ENCODE measurements at regions not wholly inside any gene's neighbourhood (a gene's known extent, or its start where the extent isn't known, plus 50 kb on each side); places are given as distances from the start of the nearest gene placed in this dataset.

DNA sequence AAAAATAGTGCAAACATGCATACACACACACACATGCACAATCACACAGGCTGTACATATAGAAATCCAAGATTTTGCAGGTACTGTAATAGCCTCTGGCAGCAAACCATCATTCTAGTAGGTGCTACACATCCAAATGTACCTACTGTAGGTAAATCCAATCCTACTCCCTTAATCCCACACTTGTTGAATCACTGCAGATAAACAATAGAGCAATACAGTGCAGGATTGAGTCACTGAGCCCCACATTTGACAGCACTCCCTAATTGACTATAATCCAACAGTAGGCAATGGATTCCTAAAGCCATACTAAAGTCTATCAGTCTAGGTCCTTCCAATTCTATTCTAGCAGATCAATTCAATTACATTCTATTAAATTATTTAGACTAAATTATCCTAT lies 1640.5 kb upstream of the CDH9 start:
- Histone ChIP-seq H2BK12ac (ENCODE audit: insufficient read length, low read depth, low read length) (no peak overlapping the region), H4K5ac (ENCODE audit: insufficient read length, low read depth, low read length) (no peak overlapping the region), H3K79me2 (ENCODE audit: insufficient read depth, low read length) (no peaks in the 10 kb centered on the region), H3K27ac (ENCODE audit: insufficient read length, low read depth, low read length) (no peak overlapping the region), H3K14ac (ENCODE audit: insufficient read depth, low read length) (no peak overlapping the region), H4K20me1 (ENCODE audit: control insufficient read depth, insufficient read depth, insufficient read length) (no peaks in the 10 kb centered on the region), H3T11ph (ENCODE audit: low read length) (no peak overlapping the region), H3K4ac (ENCODE audit: low read depth, low read length) (no peak overlapping the region), H3K18ac (ENCODE audit: insufficient read length, low read depth, low read length) (no peak overlapping the region), H2BK120ac (ENCODE audit: low read depth, low read length, poor library complexity, severe bottlenecking) (no peak overlapping the region), H2BK15ac (ENCODE audit: low read depth, low read length) (no peak overlapping the region), H3K27me3 (ENCODE audit: insufficient read depth, low read length) (no peaks in the 10 kb centered on the region), H3K4me1 (ENCODE audit: insufficient read depth, low read length) (no peaks in the 10 kb centered on the region), H3K56ac (ENCODE audit: insufficient read length, low read depth, low read length) (no peak overlapping the region), H4K8ac (replicated peaks; ENCODE audit: insufficient read length, low read depth, low read length) (no peak overlapping the region), H3K23ac (ENCODE audit: insufficient read length, low read depth, low read length) (no peak overlapping the region), H2BK5ac (ENCODE audit: insufficient read length, low read length) (no peak overlapping the region), H3K4me2 (ENCODE audit: insufficient read depth, insufficient read length, low read length) (no peak overlapping the region), H2AFZ (ENCODE audit: low read length) (no peak overlapping the region), H2BK20ac (ENCODE audit: low read depth, low read length, poor library complexity, severe bottlenecking) (no peak overlapping the region), H3K23me2 (ENCODE audit: insufficient read length, low read depth, low read length, poor library complexity, severe bottlenecking) (no peaks in the 10 kb centered on the region), H3K9ac (ENCODE audit: extremely low read depth, insufficient read length, low read length) (no peak overlapping the region), H3K79me1 (ENCODE audit: insufficient read depth, low read depth, low read length, poor library complexity, severe bottlenecking) (no peaks in the 10 kb centered on the region), H3K9me3 (ENCODE audit: control insufficient read depth, low read depth, low read length) (no peaks in the 10 kb centered on the region), H4K91ac (ENCODE audit: insufficient read length, low read depth, low read length) (no peak overlapping the region), H2AK5ac (ENCODE audit: insufficient read length, low read length) (no peak overlapping the region)
- TF ChIP-seq CTCF (conservative IDR thresholded peaks at IDR 0.05), result no peak
- peaks cover 2 to 10% (median 6%) of the 10 kb centered on the region in 3 experiments; a peak in 5 of 7 replicates for H3K36me3 Mint-ChIP-seq (ENCODE audit: insufficient read depth in 1 of 3, low read depth in 3 of 3)
- H3K27ac Mint-ChIP-seq, result no peak overlapping the region
- no peaks in the 10 kb centered on the region for H3K27me3 Mint-ChIP-seq (ENCODE audit: low read depth)
- no peak overlapping the region for H3K4me3 Mint-ChIP-seq
- no peak for DNase-seq
- H3K9me3 Mint-ChIP-seq, result peaks cover 9 to 10% of the 10 kb centered on the region in 2 experiments
- H3K4me1 Mint-ChIP-seq, result peaks cover 3 to 7% of the 10 kb centered on the region in 2 experiments; a peak in 2 of 4 replicates

Measured in H9 (cell line).